IPS DF 19.7 (cell line): ENCODE measurements at regions not wholly inside any gene's neighbourhood (a gene's known extent, or its start where the extent isn't known, plus 50 kb on each side); places are given as distances from the start of the nearest gene placed in this dataset.
A peak's percentile ranks its signal among the peaks of the same experiment; 100 is the strongest.

Experiments used
- DNase-seq: peaks from one replicate; pipeline ENCODE4 v3.0.0-alpha.2; 2013; ENCODE audit warnings: low read depth, low spot score

- DNase-seq, result peak; percentile 30
These were observed 236.3 kb upstream of the SORL1-AS1 start for GRCh38 chr11:121688860-121689614.

GRCh38 chr11:121688055-121688491 lies 235.3 kb upstream of the SORL1-AS1 start:
- no peak for DNase-seq

GRCh38 chr11:121683791-121684190 lies 231.0 kb upstream of the SORL1-AS1 start:
- no peak for DNase-seq
